ENCODE measurements at regions not wholly inside any gene's neighbourhood (a gene's known extent, or its start where the extent isn't known, plus 50 kb on each side); places are given as distances from the start of the nearest gene placed in this dataset.
A peak's percentile ranks its signal among the peaks of the same experiment; 100 is the strongest.

DNA sequence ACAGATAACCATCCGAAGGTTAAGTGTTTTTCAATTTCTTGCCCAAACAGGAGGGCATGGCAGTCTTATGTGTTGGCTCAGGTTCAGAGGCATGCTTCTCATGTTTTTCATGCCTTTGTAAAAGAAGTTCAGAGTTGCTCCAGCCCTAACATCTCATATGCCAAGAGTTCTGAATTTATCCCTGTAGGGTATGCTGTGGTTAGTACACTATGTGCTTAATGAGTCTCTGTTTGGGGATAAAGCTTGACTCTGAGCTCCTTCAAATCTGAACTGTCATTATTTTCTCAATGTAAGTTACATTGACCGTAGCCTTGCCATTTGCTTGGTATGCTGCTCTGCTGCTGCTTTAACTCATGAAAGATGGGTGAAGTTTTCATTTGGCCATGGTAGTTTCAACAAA is 67.9 kb upstream of the PNPT1 start:
- peaks cover 3% of the 10 kb centered on the region; the same call in 1 of the 2 replicates for H3K4me1 ChIP-seq (replicated peaks)
- H3K4me3 ChIP-seq, result no peak overlapping the region
- no peak overlapping the region for H3K27ac ChIP-seq
- no peaks in the 10 kb centered on the region for H3K36me3 ChIP-seq
- no peak for DNase-seq (ENCODE audit: low read depth in 1 of 2, low spot score in 2 of 2)
- H3K27me3 ChIP-seq (replicated peaks), result no peaks in the 10 kb centered on the region
- H3K9me3 ChIP-seq (replicated peaks), result no peaks in the 10 kb centered on the region

DNA sequence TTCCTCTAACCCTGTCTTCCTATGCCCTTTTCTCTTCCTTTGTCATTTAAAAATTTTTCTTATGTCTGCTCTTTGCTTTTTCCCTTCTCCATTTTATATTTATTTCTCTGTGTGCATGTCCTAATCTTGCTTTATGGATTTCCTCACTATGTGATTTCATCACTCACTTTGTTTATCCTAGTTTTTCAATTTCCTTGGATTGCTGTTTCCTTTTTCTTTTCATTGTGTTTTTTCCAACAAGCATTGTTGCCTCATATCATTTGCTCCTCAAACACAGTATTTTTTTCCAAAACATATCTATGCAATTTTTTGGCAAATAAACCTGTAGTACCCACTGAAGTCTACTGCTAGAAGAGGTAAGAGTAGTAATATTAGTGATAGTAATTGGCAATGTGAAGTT is 67.4 kb upstream of the PNPT1 start:
- Histone ChIP-seq H3K36me3 (no peaks in the 10 kb centered on the region), H3K9me3 (replicated peaks) (no peaks in the 10 kb centered on the region), H3K27ac (no peak overlapping the region), H3K4me3 (no peak overlapping the region), H3K27me3 (replicated peaks) (no peaks in the 10 kb centered on the region), H3K4me1 (replicated peaks) (peaks cover 3% of the 10 kb centered on the region; the same call in 1 of the 2 replicates)
- no peak for DNase-seq (ENCODE audit: low read depth in 1 of 2, low spot score in 2 of 2)

DNA sequence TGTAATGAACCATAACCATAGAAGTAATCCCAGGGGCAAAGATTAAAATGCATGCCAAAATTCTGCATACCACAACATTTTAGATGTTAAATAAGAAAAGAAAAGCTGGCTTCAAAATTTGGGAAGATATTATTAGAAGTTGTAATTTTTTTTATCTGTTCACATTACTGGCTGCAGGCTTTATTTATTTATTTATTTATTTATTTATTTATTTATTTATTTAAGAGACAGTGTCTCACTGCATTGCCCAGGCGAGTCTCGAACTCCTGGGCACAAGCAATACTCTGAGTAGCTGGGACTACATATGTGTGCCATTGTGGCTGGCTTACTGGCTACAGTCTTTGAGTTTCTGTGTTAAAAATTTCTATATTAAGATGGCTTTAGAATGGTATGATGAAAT is 66.5 kb upstream of the PNPT1 start:
- DNase-seq (ENCODE audit: low read depth in 1 of 2, low spot score in 2 of 2), result no peak
- Histone ChIP-seq H3K27ac (no peak overlapping the region), H3K36me3 (no peaks in the 10 kb centered on the region), H3K4me1 (replicated peaks) (peaks cover 3% of the 10 kb centered on the region; the same call in 1 of the 2 replicates), H3K9me3 (replicated peaks) (no peaks in the 10 kb centered on the region), H3K27me3 (replicated peaks) (no peaks in the 10 kb centered on the region), H3K4me3 (no peak overlapping the region)

DNA sequence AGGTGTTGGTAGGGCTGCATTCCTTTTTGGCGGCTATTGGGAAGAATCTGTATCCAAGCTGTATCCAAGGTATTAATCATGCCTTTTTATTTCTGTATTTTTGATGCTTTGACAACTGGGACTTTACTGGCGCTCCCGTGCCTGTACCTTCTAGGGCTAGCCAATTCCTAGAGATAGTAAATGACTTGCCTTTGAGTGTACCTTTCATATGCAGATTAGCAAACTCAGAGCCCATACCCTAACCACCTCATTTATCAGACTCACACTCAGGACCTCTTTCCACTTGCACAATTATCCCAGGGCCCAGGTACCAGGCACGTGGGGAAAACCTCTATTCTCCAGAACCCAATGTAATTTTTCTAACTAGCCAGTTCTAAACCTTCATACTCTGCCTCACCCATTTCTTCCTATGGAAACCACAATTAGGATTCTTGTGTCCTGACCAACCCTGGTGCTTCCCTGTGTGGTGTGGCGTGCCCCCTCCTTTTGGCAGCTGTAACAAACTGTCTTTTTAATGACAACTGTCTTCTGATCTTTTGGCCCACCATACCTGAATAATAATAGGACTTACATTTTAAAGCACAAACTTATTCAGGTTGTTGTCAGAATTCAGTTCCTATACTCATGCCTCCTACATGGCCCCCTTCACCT is 65.8 kb upstream of the PNPT1 start:
- no peak overlapping the region for H3K4me3 ChIP-seq
- no peaks in the 10 kb centered on the region for H3K9me3 ChIP-seq (replicated peaks)
- no peak for DNase-seq (ENCODE audit: low read depth in 1 of 2, low spot score in 2 of 2)
- no peaks in the 10 kb centered on the region for H3K36me3 ChIP-seq
- peaks cover 3% of the 10 kb centered on the region; the same call in 1 of the 2 replicates for H3K4me1 ChIP-seq (replicated peaks)
- H3K27ac ChIP-seq, result no peak overlapping the region
- H3K27me3 ChIP-seq (replicated peaks), result no peaks in the 10 kb centered on the region

DNA sequence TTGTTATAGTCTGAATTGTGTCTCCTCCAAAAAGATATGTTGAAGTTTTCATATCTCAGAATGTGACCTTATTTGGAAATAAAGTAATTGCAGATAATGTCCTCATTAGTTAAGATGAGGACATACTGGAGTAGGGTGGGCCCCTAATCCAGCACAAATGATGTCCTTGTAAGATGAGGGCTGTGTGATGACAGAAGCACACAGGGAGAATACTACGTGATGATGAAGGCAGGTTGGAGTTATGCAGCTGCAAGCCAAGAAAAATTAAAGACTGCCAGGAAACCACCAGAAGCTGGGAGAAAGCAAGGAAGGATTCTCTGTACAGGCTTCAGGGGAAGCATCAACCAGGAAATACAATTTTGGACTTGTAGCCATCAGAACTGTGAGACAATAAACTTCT is 58.3 kb upstream of the PNPT1 start:
- DNase-seq (ENCODE audit: low read depth in 1 of 2, low spot score in 2 of 2), result no peak

DNA sequence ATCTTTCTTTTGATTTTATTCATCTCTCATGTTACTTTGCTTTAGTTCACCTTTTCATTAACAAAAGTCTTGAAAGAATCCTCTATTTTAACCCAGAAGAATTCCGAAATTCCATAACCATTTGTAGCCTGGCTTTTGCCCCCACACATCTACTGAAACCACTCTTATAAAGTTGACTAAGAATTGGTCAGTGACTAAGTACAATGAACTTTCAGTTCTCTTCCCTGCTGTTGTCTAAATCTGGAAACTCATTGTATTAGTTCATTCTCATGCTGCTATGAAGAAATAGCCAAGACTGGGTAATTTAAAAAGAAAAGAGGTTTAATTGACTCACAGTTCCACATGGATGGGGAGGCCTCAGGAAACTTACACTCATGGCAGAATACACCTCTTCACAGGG is 49.9 kb upstream of the PNPT1 start:
- no peak overlapping the region for H3K27ac ChIP-seq
- 0 out of 2 replicates have a peak, but pooled peaks cover 3% of the 10 kb centered on the region for H3K9me3 ChIP-seq (replicated peaks)
- no peaks in the 10 kb centered on the region for H3K36me3 ChIP-seq
- DNase-seq (ENCODE audit: low read depth in 1 of 2, low spot score in 2 of 2), result peak in 1 of 2 experiments; percentile 36
- no peak overlapping the region for H3K4me3 ChIP-seq
- no peaks in the 10 kb centered on the region for H3K27me3 ChIP-seq (replicated peaks)
- H3K4me1 ChIP-seq (replicated peaks), result peaks cover 6% of the 10 kb centered on the region; the same call in 1 of the 2 replicates

More for the DNA sequence above, 58.3 kb upstream of the PNPT1 start:
- 0 out of 2 replicates have a peak, but pooled peaks cover 3% of the 10 kb centered on the region for H3K9me3 ChIP-seq (replicated peaks)
- no peak overlapping the region for H3K4me3 ChIP-seq
- H3K27ac ChIP-seq, result no peak overlapping the region
- H3K36me3 ChIP-seq, result no peaks in the 10 kb centered on the region
- no peaks in the 10 kb centered on the region for H3K4me1 ChIP-seq (replicated peaks)
- no peaks in the 10 kb centered on the region for H3K27me3 ChIP-seq (replicated peaks)

Measured in SJSA1 (cell line).